WTC11 (cell line): ENCODE measurements at regions not wholly inside any gene's neighbourhood (a gene's known extent, or its start where the extent isn't known, plus 50 kb on each side); places are given as distances from the start of the nearest gene placed in this dataset.

Experiments used
- CREB1 ChIP-seq: sonication (generic); formaldehyde crosslinking; IDR thresholded peaks from 2 replicates; pipeline ENCODE4 v1.8.0; 2023; ENCODE audit warnings: mild to moderate bottlenecking, missing genetic modification reagents
- CTCF ChIP-seq: fragments of 200-600 bp; IDR thresholded peaks from 2 replicates; pipeline ENCODE4 v1.8.0; 2022; ENCODE audit warnings: antibody characterized with exemption
- ELF4 ChIP-seq: sonication (generic); formaldehyde crosslinking; IDR thresholded peaks from 2 replicates; pipeline ENCODE4 v1.8.1; 2022; ENCODE audit warnings: low read depth, mild to moderate bottlenecking, moderate library complexity, missing genetic modification reagents
- FOXK1 ChIP-seq: sonication (generic); formaldehyde crosslinking; IDR thresholded peaks from 2 replicates; pipeline ENCODE4 v1.8.0; 2022; ENCODE audit warnings: mild to moderate bottlenecking, moderate library complexity, missing genetic modification reagents
- FOXP1 ChIP-seq: sonication (generic); formaldehyde crosslinking; IDR thresholded peaks from 2 replicates; pipeline ENCODE4 v1.8.0; 2022; ENCODE audit warnings: missing genetic modification reagents, mild to moderate bottlenecking, moderate library complexity, borderline replicate concordance
- SP1 ChIP-seq: sonication (generic); formaldehyde crosslinking; conservative IDR thresholded peaks from 2 replicates; pipeline ENCODE4 v1.8.1; 2022; ENCODE audit warnings: missing genetic modification reagents
- TF ChIP-seq, protein P1 (sequence below): sonication (generic); formaldehyde crosslinking; conservative IDR thresholded peaks from 2 replicates; pipeline ENCODE4 v1.8.1; 2022; ENCODE audit warnings: mild to moderate bottlenecking, missing genetic modification reagents
- TF ChIP-seq, protein P2 (sequence below): sonication (generic); formaldehyde crosslinking; IDR thresholded peaks from 2 replicates; pipeline ENCODE4 v1.8.0; 2022; ENCODE audit warnings: mild to moderate bottlenecking, missing genetic modification reagents

DNA sequence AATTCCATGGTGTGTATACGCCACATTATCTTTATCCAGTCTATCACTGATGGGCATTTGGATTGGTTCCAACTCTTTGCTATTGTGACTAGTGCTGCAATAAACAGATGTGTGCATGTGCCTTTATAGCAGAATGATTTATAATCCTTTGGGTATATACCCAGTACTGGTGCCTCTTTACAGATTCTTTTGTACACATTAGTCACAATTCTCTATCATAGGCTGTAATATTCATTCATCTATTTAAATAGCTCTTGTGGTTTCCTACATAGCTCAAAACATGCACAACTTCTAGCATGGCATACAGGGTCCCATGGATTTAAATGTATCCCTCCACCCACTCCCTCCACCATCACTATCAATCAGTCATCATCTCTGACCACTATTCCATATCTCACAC lies 324.1 kb upstream of the CADM2 start:
- TF ChIP-seq ELF4 (CRISPR knock-in tag): no peak
- TF ChIP-seq CTCF: no peak
- TF ChIP-seq, protein P1, sequence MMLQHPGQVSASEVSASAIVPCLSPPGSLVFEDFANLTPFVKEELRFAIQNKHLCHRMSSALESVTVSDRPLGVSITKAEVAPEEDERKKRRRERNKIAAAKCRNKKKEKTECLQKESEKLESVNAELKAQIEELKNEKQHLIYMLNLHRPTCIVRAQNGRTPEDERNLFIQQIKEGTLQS: no peak
- TF ChIP-seq FOXK1: no peak
- TF ChIP-seq FOXP1 (CRISPR knock-in tag): no peak
- TF ChIP-seq, protein P2, sequence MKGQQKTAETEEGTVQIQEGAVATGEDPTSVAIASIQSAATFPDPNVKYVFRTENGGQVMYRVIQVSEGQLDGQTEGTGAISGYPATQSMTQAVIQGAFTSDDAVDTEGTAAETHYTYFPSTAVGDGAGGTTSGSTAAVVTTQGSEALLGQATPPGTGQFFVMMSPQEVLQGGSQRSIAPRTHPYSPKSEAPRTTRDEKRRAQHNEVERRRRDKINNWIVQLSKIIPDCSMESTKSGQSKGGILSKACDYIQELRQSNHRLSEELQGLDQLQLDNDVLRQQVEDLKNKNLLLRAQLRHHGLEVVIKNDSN (CRISPR knock-in tag): no peak
- TF ChIP-seq CREB1 (CRISPR knock-in tag): no peak
- TF ChIP-seq SP1: no peak
